ENCODE measurements at regions not wholly inside any gene's neighbourhood (a gene's known extent, or its start where the extent isn't known, plus 50 kb on each side); places are given as distances from the start of the nearest gene placed in this dataset.

- TF ChIP-seq CTCF (IDR thresholded peaks at IDR 0.05) (no peak), POLR2AphosphoS5 (IDR thresholded peaks at IDR 0.05) (no peak), POLR2A (IDR thresholded peaks at IDR 0.05) (no peak), EP300 (IDR thresholded peaks at IDR 0.05) (no peak)
Measured at GRCh38 chr16:65828296-65828695, 538.2 kb upstream of the CDH5 start.

All from suprapubic skin (tissue), 4 donors.